PC-9 (cell line): ENCODE measurements at regions not wholly inside any gene's neighbourhood (a gene's known extent, or its start where the extent isn't known, plus 50 kb on each side); places are given as distances from the start of the nearest gene placed in this dataset.

ENCODE experiments used
- BruUV-seq: library from RNA; stranded (reverse); fragments of 400-500 nt; replicated peaks from 2 replicates; lab custom pipeline; 2021; lab: Mats Ljungman, UMichigan
- CTCF ChIA-PET: fragments of 300-600 bp; sonication (Branson Sonifier 250); formaldehyde crosslinking; loops from one replicate; lab custom pipeline; 2022; ENCODE audit warnings: antibody characterized with exemption; lab: Charles Lee
- POLR2A ChIA-PET: fragments of 300-600 bp; sonication (Branson Sonifier 250); formaldehyde crosslinking; loops from one replicate; lab custom pipeline; 2022; ENCODE audit warnings: antibody characterized with exemption; ENCODE audit not compliant: unreplicated experiment; lab: Charles Lee
- DNase-seq, 2 experiments: peaks; one replicate each; pipeline versions ENCODE4 v3.0.0 to v3.0.0-alpha.2; 2015 to 2022; ENCODE audit warnings: mixed read lengths in 1 of 2
- H2AFZ ChIP-seq: fragments of 200-600 bp; sonication (generic); 2 replicates; pipeline ENCODE4 v1.8.1; 2017; ENCODE audit warnings: antibody characterized with exemption
- H3F3A ChIP-seq: fragments of 200-600 bp; sonication (generic); 2 replicates; pipeline ENCODE4 v1.8.1; 2017; ENCODE audit warnings: antibody characterized with exemption, mild to moderate bottlenecking, low read depth; ENCODE audit not compliant: insufficient read depth
- H3K27ac ChIP-seq: fragments of 200-600 bp; sonication (generic); 2 replicates; pipeline ENCODE4 v1.6.1; 2016; ENCODE audit warnings: mixed run types
- H3K27me3 ChIP-seq: fragments of 200-600 bp; sonication (generic); 2 replicates; pipeline ENCODE4 v1.6.1; 2016; ENCODE audit warnings: low read depth, mixed run types; ENCODE audit not compliant: insufficient read depth
- H3K36me3 ChIP-seq: fragments of 200-600 bp; sonication (generic); 2 replicates; pipeline ENCODE4 v1.6.1; 2016; ENCODE audit warnings: low read depth, mixed run types
- H3K4me1 ChIP-seq: fragments of 200-600 bp; sonication (generic); replicated peaks from 2 replicates; pipeline ENCODE4 v1.6.1; 2016; ENCODE audit warnings: mixed run types; ENCODE audit not compliant: insufficient read depth
- H3K4me2 ChIP-seq: fragments of 200-600 bp; sonication (generic); 2 replicates; pipeline ENCODE4 v1.6.1; 2017; ENCODE audit warnings: mixed run types
- H3K4me3 ChIP-seq: fragments of 200-600 bp; sonication (generic); 2 replicates; pipeline ENCODE4 v1.6.1; 2016; ENCODE audit warnings: mixed run types
- H3K79me2 ChIP-seq: fragments of 200-600 bp; sonication (generic); 2 replicates; pipeline ENCODE4 v1.6.1; 2017; ENCODE audit warnings: low read depth, mixed run types
- H3K9me2 ChIP-seq: fragments of 200-600 bp; sonication (generic); 2 replicates; pipeline ENCODE4 v1.8.1; 2017; ENCODE audit warnings: mild to moderate bottlenecking; ENCODE audit not compliant: insufficient read depth
- H3K9me3 ChIP-seq: fragments of 200-600 bp; sonication (generic); 2 replicates; pipeline ENCODE4 v1.8.1; 2016; ENCODE audit warnings: low read depth; ENCODE audit not compliant: insufficient read depth
- H4K20me1 ChIP-seq: fragments of 200-600 bp; sonication (generic); 2 replicates; pipeline ENCODE4 v1.8.1; 2017; ENCODE audit not compliant: insufficient read depth
- EZH2 ChIP-seq: fragments of 200-600 bp; sonication (generic); IDR thresholded peaks from 2 replicates; pipeline ENCODE4 v1.8.0; 2017; ENCODE audit warnings: antibody characterized with exemption, low read depth
- intact Hi-C: fragments of 100-400 bp; cut with micrococcal nuclease; formaldehyde crosslinking; loops from one replicate; pipeline ENCODE4 v1.10.0; 2022; ENCODE audit not compliant: unreplicated experiment
- TF ChIP-seq, protein P1 (sequence below): fragments of 200-600 bp; sonication (generic); conservative IDR thresholded peaks from 2 replicates; pipeline ENCODE4 v1.6.1; 2017; ENCODE audit warnings: mixed run types, antibody characterized with exemption, mild to moderate bottlenecking, moderate library complexity

DNA sequence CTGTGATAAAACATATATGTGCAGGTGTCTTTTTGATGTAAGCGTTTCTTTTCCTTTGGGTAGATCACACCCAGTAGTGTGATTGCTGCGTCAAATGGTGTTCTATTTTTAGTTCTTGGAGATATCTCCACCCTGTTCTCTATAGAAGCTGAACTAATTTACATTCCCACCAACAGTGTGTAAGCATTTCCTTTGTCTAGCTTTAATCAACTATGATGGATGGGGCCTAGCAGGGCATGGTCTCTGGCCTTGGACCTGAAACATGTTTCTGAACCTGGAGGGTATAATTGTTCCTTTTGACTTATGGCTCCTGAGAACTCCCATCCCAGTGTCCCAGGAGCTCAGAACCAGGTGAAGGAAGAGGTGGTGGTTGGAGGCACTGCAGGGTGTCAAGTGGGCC, 93.9 kb downstream of the HAPSTR1 start:
- CTCF ChIA-PET, result no interaction called here
- no peak for TF ChIP-seq EZH2
- TF ChIP-seq, protein P1, sequence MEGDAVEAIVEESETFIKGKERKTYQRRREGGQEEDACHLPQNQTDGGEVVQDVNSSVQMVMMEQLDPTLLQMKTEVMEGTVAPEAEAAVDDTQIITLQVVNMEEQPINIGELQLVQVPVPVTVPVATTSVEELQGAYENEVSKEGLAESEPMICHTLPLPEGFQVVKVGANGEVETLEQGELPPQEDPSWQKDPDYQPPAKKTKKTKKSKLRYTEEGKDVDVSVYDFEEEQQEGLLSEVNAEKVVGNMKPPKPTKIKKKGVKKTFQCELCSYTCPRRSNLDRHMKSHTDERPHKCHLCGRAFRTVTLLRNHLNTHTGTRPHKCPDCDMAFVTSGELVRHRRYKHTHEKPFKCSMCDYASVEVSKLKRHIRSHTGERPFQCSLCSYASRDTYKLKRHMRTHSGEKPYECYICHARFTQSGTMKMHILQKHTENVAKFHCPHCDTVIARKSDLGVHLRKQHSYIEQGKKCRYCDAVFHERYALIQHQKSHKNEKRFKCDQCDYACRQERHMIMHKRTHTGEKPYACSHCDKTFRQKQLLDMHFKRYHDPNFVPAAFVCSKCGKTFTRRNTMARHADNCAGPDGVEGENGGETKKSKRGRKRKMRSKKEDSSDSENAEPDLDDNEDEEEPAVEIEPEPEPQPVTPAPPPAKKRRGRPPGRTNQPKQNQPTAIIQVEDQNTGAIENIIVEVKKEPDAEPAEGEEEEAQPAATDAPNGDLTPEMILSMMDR, result no peak
- Histone ChIP-seq H3K79me2 (no peaks in the 10 kb centered on the region), H3K4me1 (no peaks in the 10 kb centered on the region), H3K9me2 (no peaks in the 10 kb centered on the region), H3K36me3 (no peaks in the 10 kb centered on the region), H3K27me3 (peaks cover 65% of the 10 kb centered on the region), H4K20me1 (no peaks in the 10 kb centered on the region), H3F3A (no peaks in the 10 kb centered on the region), H3K4me3 (no peak overlapping the region), H2AFZ (no peak overlapping the region), H3K27ac (no peak overlapping the region), H3K4me2 (no peak overlapping the region), H3K9me3 (no peaks in the 10 kb centered on the region)
- BruUV-seq, result no TSS peak
- intact Hi-C loops, result no loop called here
- DNase-seq, result no peak
- POLR2A ChIA-PET, result no interaction called here

DNA sequence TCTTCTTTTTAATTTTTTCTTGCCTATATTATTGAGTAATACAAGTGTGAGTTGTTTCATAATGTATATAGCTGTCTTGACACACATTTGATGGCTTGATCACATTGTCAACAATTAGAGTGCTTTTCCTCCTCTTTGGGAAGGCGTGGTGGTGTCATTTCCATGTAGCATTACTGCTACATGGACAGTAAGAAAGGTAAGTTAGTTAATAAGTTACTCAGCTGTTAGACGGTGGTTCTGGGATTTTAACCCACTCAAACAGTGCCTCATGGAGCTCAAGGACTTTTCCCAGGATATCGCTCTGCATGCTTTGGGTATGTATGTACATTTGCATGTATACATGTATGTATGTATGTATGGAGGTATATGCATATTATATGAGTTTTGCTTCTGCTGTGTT, 94.6 kb downstream of the HAPSTR1 start:
- ChIA-PET CTCF (no interaction called here), POLR2A (no interaction called here)
- intact Hi-C loops, result no loop called here
- no peaks in the 10 kb centered on the region for H3K4me1 ChIP-seq
- peaks cover 58% of the 10 kb centered on the region for H3K27me3 ChIP-seq
- H4K20me1 ChIP-seq, result peaks cover 4% of the 10 kb centered on the region; the same call in 1 of the 2 replicates
- H3K9me2 ChIP-seq, result no peaks in the 10 kb centered on the region
- H3K4me3 ChIP-seq, result no peak overlapping the region
- no peak overlapping the region for H3K27ac ChIP-seq
- no peaks in the 10 kb centered on the region for H3K9me3 ChIP-seq
- TF ChIP-seq, protein P1, result no peak
- no peak for TF ChIP-seq EZH2
- no peak overlapping the region for H3K4me2 ChIP-seq
- H3K79me2 ChIP-seq, result no peaks in the 10 kb centered on the region
- no TSS peak for BruUV-seq
- H3F3A ChIP-seq, result no peaks in the 10 kb centered on the region
- no peak overlapping the region for H2AFZ ChIP-seq
- no peak for DNase-seq
- no peaks in the 10 kb centered on the region for H3K36me3 ChIP-seq

DNA sequence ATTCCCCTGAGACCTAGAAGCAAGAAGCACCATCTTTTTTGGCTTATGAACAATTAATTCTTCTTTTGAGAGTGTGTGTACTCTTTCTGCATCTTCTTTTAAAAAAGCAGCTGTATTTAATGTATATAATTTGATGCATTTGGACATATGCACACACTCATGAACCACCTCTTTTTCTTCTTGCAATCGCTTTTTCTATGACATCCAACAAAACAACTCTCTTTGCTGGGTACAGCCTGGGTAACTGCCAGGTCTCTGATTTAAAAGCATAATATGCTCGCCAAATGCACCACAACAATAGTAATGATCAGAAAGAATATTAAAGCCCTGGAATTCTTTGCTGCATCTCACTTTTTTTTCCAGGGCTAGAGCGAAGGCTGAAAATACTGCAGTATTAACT, 97.3 kb downstream of the HAPSTR1 start:
- intact Hi-C loops, result no loop called here
- H3K4me3 ChIP-seq, result no peak overlapping the region
- BruUV-seq, result no TSS peak
- H3K79me2 ChIP-seq, result no peaks in the 10 kb centered on the region
- H3K36me3 ChIP-seq, result no peaks in the 10 kb centered on the region
- H3K4me2 ChIP-seq, result no peak overlapping the region
- ChIA-PET CTCF (no interaction called here), POLR2A (no interaction called here)
- no peak for DNase-seq
- no peaks in the 10 kb centered on the region for H3K4me1 ChIP-seq
- no peaks in the 10 kb centered on the region for H3K9me2 ChIP-seq
- H3K9me3 ChIP-seq, result no peaks in the 10 kb centered on the region
- no peak overlapping the region for H2AFZ ChIP-seq
- no peaks in the 10 kb centered on the region for H3F3A ChIP-seq
- H4K20me1 ChIP-seq, result peaks cover 4% of the 10 kb centered on the region; the same call in 1 of the 2 replicates
- no peak for TF ChIP-seq EZH2
- TF ChIP-seq, protein P1, result no peak
- H3K27ac ChIP-seq, result no peak overlapping the region
- peaks cover 40% of the 10 kb centered on the region for H3K27me3 ChIP-seq
